Activated naive CD4-positive, alpha-beta T cell treated with anti-CD3 and anti-CD28 coated beads for 36 hours (primary cell): ENCODE measurements at regions not wholly inside any gene's neighbourhood (a gene's known extent, or its start where the extent isn't known, plus 50 kb on each side); places are given as distances from the start of the nearest gene placed in this dataset.
"Not testable (repeated sequence)": the region's sequence is repeated elsewhere in the genome, so short reads cannot be mapped to it uniquely, and the experiment has no call there.

ENCODE experiments used
- CTCF ChIA-PET: fragments of 350-600 bp; sonication (Branson Sonifier 250); formaldehyde crosslinking; loops from one replicate; lab custom pipeline; 2021; ENCODE audit warnings: antibody characterized with exemption; lab: Charles Lee
- DNase-seq: peaks from one replicate; pipeline ENCODE4 v3.0.0-alpha.2; 2020
- H3K27ac Mint-ChIP-seq: one replicate; pipeline ENCODE4 v1.8.0; 2021; ENCODE audit warnings: mild to moderate bottlenecking, mixed read lengths
- H3K27me3 Mint-ChIP-seq: one replicate; pipeline ENCODE4 v1.8.0; 2021; ENCODE audit warnings: low read depth, mixed read lengths
- H3K36me3 Mint-ChIP-seq: one replicate; pipeline ENCODE4 v1.8.0; 2021; ENCODE audit warnings: low read depth, mixed read lengths
- H3K4me1 Mint-ChIP-seq: one replicate; pipeline ENCODE4 v1.8.0; 2021; ENCODE audit warnings: low read depth, mixed read lengths
- H3K4me3 Mint-ChIP-seq: one replicate; pipeline ENCODE4 v1.8.0; 2021; ENCODE audit warnings: mild to moderate bottlenecking, moderate library complexity, mixed read lengths
- H3K9me3 Mint-ChIP-seq: one replicate; pipeline ENCODE4 v1.8.0; 2021; ENCODE audit warnings: mixed read lengths
- intact Hi-C: fragments of 100-400 bp; cut with micrococcal nuclease; formaldehyde crosslinking; loops from one replicate; pipeline ENCODE4 v1.15.1; 2023

- intact Hi-C loops = no loop called here
- peaks cover 41% of the 10 kb centered on the region for H3K4me1 Mint-ChIP-seq
- peaks cover 47% of the 10 kb centered on the region for H3K27me3 Mint-ChIP-seq
- H3K9me3 Mint-ChIP-seq = no peaks in the 10 kb centered on the region
- no peak overlapping the region for H3K4me3 Mint-ChIP-seq
- CTCF ChIA-PET = interaction anchor here (0.6 to 1.3 kb wide), 2 partner anchors 21 kb away, joined by 3 read pairs; no protein-coding TSS in a partner anchor
- H3K27ac Mint-ChIP-seq = no peak overlapping the region
- H3K36me3 Mint-ChIP-seq = no peaks in the 10 kb centered on the region
- DNase-seq = no peak
Observed at GRCh38 chr11:123361110-123361509, 69.0 kb upstream of the GRAMD1B start.

DNA sequence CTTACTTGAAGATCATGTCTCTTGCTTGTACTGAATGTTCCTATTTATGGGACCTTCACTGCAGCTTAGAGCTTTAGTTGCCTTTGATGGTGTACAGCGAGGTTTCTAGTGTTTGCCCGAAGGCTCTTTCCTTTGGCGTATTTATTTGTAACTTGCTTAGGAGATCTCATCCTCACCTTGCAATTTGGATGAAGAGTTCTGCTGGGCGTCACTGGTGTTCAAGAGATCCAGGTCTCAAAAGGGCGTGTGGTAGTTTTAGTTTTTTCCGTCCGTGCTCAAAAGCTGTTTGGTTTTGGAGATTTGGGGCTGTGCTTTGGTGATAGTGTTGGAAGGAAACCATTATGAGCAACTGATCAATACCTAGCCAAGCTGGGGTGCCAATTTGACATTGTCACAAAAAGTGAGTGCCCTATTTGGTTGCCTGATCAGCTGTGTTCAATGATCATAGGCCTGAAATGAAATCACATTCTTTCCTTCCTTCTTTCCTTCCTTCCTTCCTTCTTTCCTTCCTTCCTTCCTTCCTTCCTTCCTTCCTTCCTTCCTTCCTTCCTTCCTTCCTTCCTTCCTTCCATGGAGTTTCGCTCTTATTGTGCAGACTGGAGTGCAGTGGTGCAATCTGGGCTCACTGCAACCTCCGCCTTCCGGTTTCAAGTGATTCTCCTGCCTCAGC is 69.7 kb upstream of the GRAMD1B start:
- DNase-seq = no peak
- intact Hi-C loops = no loop called here
- Mint-ChIP-seq H3K36me3 (no peaks in the 10 kb centered on the region), H3K27ac (no peak overlapping the region), H3K9me3 (no peaks in the 10 kb centered on the region), H3K4me3 (peak overlapping the region; percentile 12), H3K27me3 (peaks cover 44% of the 10 kb centered on the region), H3K4me1 (peaks cover 43% of the 10 kb centered on the region)
- CTCF ChIA-PET = interaction anchor here (0.6 to 0.9 kb wide), 2 partner anchors 9 to 21 kb away, joined by 3 read pairs; no protein-coding TSS in a partner anchor

- intact Hi-C loops = loop anchor here (1.0 to 2.0 kb wide), 9 partner anchors 20 to 295 kb away; partner anchors contain the start of gene HSPA8
- H3K4me1 Mint-ChIP-seq = peaks cover 42% of the 10 kb centered on the region
- H3K36me3 Mint-ChIP-seq = no peaks in the 10 kb centered on the region
- H3K9me3 Mint-ChIP-seq = no peaks in the 10 kb centered on the region
- CTCF ChIA-PET = interaction anchor here (0.8 to 4.2 kb wide), 13 partner anchors 9 to 120 kb away, joined by 3 to 35 read pairs (median 5); no protein-coding TSS in a partner anchor
- peaks cover 40% of the 10 kb centered on the region for H3K27me3 Mint-ChIP-seq
- peak overlapping the region; percentile 77 for H3K27ac Mint-ChIP-seq
- peak overlapping the region; percentile 87 for H3K4me3 Mint-ChIP-seq
- DNase-seq = peak; percentile 71
Observed at GRCh38 chr11:123357990-123358827, 71.9 kb upstream of the GRAMD1B start.

DNA sequence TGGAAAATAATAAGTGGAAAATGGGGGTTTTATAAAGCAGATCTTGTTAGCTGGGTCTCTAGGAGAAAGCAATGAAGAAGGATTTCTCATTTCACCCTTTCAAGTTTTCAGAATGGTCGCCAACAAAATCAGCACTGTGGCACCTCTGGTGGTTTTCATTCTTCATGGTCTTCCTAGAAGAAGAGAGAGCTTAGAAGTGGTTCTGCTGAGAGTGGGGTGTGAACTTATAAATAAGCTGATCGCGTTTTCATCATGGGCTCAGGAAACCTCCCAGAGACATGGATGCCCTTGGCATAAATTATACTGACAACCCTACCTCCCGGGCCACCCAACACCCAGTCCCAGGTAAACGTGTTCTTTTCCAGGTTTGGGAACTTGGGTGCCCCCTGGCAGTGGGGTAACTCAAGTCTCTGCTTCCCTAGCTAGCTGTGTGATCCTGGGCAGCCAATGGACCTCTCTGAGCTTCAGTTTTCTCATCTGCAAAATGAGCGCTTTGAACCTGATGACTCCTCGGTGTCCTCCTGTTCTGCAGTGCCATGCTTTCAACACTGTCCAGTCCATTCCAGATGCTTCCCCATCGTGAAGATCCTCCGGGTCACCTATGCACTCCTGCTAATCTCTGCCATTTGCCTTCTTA is 72.6 kb upstream of the GRAMD1B start:
- peaks cover 43% of the 10 kb centered on the region for H3K27me3 Mint-ChIP-seq
- peak overlapping the region; percentile 77 for H3K27ac Mint-ChIP-seq
- H3K4me1 Mint-ChIP-seq = peaks cover 35% of the 10 kb centered on the region
- DNase-seq = peak; percentile 30
- intact Hi-C loops = loop anchor here (1.0 to 2.0 kb wide), 2 partner anchors 55 to 295 kb away; partner anchors contain the start of gene HSPA8
- CTCF ChIA-PET = interaction anchor here (0.6 to 4.2 kb wide), 14 partner anchors 10 to 219 kb away, joined by 3 to 35 read pairs (median 4); no protein-coding TSS in a partner anchor
- H3K4me3 Mint-ChIP-seq = peak overlapping the region; percentile 87
- no peaks in the 10 kb centered on the region for H3K36me3 Mint-ChIP-seq
- H3K9me3 Mint-ChIP-seq = no peaks in the 10 kb centered on the region

DNA sequence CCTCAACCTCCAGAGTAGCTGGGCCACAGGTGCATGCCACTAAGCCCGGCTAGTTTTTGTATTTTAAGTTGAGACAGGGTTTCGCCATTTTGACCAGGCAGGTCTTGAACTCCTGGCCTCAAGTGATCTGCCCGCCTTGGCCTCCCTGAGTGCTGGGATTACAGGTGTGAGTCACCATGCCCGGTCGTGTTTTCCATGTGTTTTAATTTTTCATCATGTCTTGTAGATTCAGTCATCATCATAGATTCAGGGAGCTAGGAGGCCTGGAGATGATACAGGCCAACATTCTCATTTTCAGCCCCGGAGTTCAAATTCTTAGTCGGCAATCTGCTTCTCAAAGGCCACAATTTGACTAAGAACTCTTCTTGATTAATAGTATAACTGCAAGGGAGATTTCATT is 73.5 kb upstream of the GRAMD1B start:
- Mint-ChIP-seq H3K36me3 (no peaks in the 10 kb centered on the region), H3K9me3 (no peaks in the 10 kb centered on the region), H3K27ac (peak overlapping the region; percentile 77), H3K27me3 (peaks cover 44% of the 10 kb centered on the region), H3K4me3 (peak overlapping the region; percentile 87), H3K4me1 (peaks cover 34% of the 10 kb centered on the region)
- CTCF ChIA-PET = interaction anchor here (0.6 to 4.2 kb wide), 6 partner anchors 14 to 97 kb away, joined by 3 to 35 read pairs (median 14); no protein-coding TSS in a partner anchor
- peak; percentile 64 for DNase-seq
- intact Hi-C loops = loop anchor here (2.0 kb wide), 1 partner anchor 294 kb away; the partner anchor contains the start of gene HSPA8

- peaks cover 40% of the 10 kb centered on the region for H3K27me3 Mint-ChIP-seq
- intact Hi-C loops = no loop called here
- H3K27ac Mint-ChIP-seq = no peak overlapping the region
- H3K4me3 Mint-ChIP-seq = no peak overlapping the region
- H3K36me3 Mint-ChIP-seq = no peaks in the 10 kb centered on the region
- H3K4me1 Mint-ChIP-seq = peaks cover 29% of the 10 kb centered on the region
- CTCF ChIA-PET = interaction anchor here (0.6 to 4.2 kb wide), 4 partner anchors 52 to 110 kb away, joined by 3 to 35 read pairs (median 3); no protein-coding TSS in a partner anchor
- no peak for DNase-seq
- H3K9me3 Mint-ChIP-seq = no peaks in the 10 kb centered on the region
Observed at GRCh38 chr11:123354371-123354975, 75.6 kb upstream of the GRAMD1B start.

DNA sequence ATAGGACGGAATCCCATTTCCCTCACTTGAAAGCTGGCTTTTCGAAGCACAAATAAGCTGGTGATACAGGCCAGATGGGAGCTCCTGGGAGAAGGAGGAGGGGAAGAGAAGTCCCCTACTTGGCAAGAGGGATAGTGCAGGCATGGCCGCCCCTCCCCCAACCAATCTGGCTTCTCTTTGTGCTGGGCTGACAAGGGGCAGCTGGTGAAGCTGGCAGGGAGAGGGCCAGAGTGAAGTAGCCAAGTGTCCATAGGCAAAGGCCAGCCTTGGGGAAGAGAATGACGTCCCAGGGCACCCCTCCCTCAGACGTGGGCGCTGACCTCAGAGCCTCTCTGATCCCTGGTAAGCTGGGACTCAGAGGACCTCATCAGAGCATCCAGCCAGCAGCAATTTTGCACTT is 78.7 kb upstream of the GRAMD1B start:
- Mint-ChIP-seq H3K9me3 (no peaks in the 10 kb centered on the region), H3K4me3 (no peak overlapping the region), H3K4me1 (peaks cover 9% of the 10 kb centered on the region), H3K27ac (no peak overlapping the region), H3K36me3 (no peaks in the 10 kb centered on the region), H3K27me3 (peaks cover 35% of the 10 kb centered on the region)
- intact Hi-C loops = no loop called here
- DNase-seq = no peak
- CTCF ChIA-PET = interaction anchor here (1.1 to 2.6 kb wide), 4 partner anchors 9 to 56 kb away, joined by 3 to 10 read pairs (median 4); no protein-coding TSS in a partner anchor

- intact Hi-C loops = no loop called here
- no peaks in the 10 kb centered on the region for H3K9me3 Mint-ChIP-seq
Observed at GRCh38 chr11:123349382-123349781, 80.7 kb upstream of the GRAMD1B start.

DNA sequence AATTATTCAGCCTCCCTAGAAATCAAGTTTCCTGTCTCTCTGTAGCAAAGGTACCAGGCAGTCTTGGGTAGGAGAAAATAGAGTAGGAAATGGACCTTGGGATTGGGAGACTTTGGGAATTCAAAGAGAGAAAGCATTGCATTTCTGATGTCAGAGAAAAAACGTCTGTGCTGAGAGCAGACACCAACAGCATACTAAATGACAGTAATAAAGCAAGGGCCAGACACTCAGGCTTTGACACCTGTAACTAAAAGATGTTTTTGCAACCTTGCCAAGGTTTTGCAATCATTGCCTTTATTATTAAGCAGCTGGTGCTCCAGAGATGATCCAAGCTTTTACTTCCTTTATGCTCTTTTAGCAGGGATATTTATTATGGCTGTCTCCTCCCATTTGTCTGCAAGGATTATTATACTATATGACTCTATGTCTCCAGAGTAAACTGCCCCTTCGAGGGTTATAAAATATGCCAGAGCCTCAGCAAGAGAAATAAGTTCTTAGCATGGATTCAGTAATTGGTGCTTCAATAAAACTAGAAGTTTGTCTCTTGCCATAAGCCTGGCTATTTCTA is 85.2 kb upstream of the GRAMD1B start:
- no peak for DNase-seq
- Mint-ChIP-seq H3K36me3 (no peaks in the 10 kb centered on the region), H3K9me3 (peaks cover 7% of the 10 kb centered on the region), H3K4me1 (peaks cover 2% of the 10 kb centered on the region), H3K27me3 (peaks cover 24% of the 10 kb centered on the region), H3K4me3 (no peak overlapping the region), H3K27ac (no peak overlapping the region)
- intact Hi-C loops = no loop called here
- CTCF ChIA-PET = no interaction called here

More at GRCh38 chr11:123349382-123349781, 80.7 kb upstream of the GRAMD1B start:
- H3K27ac Mint-ChIP-seq = no peak overlapping the region
- CTCF ChIA-PET = interaction anchor here (0.7 kb wide), 1 partner anchor 40 kb away, joined by 5 read pairs; no protein-coding TSS in a partner anchor
- peaks cover 6% of the 10 kb centered on the region for H3K4me1 Mint-ChIP-seq
- no peaks in the 10 kb centered on the region for H3K36me3 Mint-ChIP-seq
- H3K4me3 Mint-ChIP-seq = no peak overlapping the region
- no peak for DNase-seq
- peaks cover 34% of the 10 kb centered on the region for H3K27me3 Mint-ChIP-seq

DNA sequence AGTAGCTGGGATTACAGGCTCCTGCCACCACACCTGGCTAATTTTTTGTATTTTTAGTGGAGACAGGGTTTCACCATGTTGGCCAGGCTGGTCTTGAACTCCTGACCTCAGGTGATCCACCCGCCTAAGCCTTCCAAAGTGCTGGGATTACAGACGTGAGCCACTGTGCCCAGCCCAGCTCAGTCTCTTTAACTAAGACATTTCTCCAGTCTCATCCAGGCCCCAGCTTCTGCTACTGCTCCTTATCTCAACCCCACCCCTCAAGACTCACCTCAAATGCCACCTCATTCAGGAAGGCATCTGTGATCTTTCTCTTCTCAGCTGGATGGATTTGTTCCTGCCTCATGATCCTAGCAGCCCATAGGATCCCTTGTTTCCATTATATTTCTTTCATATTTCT is 85.9 kb upstream of the GRAMD1B start:
- H3K9me3 Mint-ChIP-seq, DNase-seq, H3K36me3 Mint-ChIP-seq, H3K4me1 Mint-ChIP-seq, H3K27ac Mint-ChIP-seq, CTCF ChIA-PET, H3K4me3 Mint-ChIP-seq, intact Hi-C loops: not testable (repeated sequence)
- peaks cover 23% of the 10 kb centered on the region for H3K27me3 Mint-ChIP-seq
